HUDEP-2 (cell line): ENCODE measurements at regions not wholly inside any gene's neighbourhood (a gene's known extent, or its start where the extent isn't known, plus 50 kb on each side); places are given as distances from the start of the nearest gene placed in this dataset.
A peak's percentile ranks its signal among the peaks of the same experiment; 100 is the strongest.
"Not testable (repeated sequence)": the region's sequence is repeated elsewhere in the genome, so short reads cannot be mapped to it uniquely, and the experiment has no call there.

Experiments
- DNase-seq, 76 experiments: peaks; one replicate each; lab custom pipeline; 2025; ENCODE audit not compliant: unreplicated experiment in 76 of 76; lab: John Stamatoyannopoulos, UW

DNA sequence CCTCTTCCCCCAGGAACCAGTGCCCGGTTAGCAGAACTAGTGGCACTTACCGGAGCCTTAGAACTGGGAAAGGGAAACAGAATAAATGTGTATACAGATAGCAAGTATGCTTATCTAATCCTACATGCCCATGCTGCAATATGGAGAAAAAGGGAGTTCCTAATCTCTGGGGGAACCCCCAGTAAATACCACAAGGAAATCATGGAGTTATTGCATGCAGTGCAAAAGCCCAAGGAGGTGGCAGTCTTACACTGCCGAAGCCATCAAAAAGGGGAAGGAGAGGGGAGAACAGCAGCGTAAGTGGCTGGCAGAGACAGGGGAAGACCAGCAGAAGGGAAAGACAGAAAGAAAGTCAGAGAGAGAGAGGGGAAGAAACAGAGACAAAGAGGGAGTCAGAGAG is 556.7 kb upstream of the SPRY2 start:
- DNase-seq: peak in 1 of 76 experiments; percentile 1

DNA sequence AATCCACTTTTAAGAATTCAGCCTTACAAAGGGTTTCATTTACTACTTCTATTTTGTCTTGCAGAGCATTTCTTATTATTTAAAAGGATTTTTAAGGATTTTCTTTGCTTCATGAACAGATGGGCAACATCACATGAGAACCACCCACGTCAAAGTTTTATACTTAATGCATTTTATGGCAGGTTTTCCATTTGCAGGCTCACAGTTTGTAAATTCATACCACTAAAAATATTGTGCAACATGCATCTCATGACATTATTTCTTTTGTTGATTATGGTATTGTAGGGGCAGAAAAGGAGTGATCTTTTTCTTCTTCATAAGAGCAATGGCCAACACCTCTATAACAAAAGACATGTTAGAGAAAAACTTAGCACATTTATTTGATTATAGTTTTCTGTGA is 554.0 kb upstream of the SPRY2 start:
- DNase-seq: no peak

DNA sequence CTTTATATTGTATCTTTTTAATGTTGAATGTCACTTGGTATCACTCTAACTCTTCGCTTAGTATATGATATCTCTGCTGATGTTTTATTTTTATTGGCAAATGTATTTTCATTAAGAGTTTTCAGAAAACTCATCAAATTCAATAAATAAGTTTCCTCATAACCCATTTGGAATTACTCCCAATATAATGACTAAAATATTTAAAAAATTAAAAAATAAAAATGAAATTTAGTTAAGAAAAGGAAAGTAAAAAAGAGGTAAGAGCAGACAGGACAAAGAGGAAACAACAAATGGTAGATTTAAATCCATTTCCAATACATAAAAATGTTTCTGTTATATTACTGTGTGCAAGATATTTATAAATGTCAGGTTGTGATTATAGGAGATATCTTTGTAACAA is 548.9 kb upstream of the SPRY2 start:
- no peak for DNase-seq

DNA sequence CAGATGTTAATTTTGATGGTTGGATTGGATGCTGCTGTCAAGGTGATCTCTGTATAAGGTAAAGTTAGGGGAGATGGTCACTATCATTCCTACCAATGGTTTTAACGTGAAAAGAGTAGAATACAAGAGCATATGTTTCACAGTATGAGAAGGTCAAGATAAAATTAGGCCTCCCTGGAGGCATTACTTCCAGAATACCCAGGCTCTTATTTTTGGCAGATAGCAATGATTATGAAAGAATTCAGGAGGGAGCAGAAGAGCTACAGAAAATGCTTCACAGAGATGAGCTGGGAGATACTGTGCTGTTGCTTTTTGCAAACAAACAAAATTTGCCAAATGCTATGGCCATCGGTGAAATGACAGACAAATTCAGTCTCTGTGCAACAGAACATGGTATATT is 547.5 kb upstream of the SPRY2 start:
- DNase-seq: no peak

DNA sequence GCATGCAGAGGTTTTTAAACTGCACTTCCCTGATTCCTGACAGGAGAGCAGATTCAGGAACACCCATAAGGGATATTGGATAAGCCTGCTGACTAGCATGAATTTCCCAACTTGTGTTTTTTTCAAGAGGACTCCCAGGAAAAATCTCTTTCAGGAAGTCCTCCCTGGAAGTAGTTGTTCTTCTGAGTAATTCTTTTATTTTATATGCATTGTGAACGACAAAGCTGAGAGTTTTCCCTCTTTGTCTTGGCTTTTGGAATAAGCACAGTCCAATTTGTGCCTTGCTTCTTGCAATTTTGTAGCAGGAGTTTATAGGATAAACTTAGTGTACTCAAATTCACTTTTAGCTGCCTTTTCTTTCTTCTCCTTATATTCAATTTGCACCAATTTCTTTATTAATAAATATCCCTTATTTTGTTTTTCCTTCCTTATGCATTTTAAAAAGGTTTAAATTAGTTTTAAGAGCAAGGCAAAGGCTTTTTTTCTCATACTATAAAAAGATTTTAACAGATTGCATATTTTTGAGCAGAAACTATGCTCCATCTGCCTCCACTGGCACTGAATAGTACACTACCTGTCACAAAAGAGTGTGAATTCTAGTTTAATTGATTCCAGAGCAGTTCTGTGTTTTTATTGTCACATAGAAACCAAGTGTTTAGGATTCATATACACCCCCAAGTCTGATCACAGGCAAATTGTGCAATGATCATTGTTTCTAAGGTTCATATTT is 543.3 kb upstream of the SPRY2 start:
- no peak for DNase-seq

DNA sequence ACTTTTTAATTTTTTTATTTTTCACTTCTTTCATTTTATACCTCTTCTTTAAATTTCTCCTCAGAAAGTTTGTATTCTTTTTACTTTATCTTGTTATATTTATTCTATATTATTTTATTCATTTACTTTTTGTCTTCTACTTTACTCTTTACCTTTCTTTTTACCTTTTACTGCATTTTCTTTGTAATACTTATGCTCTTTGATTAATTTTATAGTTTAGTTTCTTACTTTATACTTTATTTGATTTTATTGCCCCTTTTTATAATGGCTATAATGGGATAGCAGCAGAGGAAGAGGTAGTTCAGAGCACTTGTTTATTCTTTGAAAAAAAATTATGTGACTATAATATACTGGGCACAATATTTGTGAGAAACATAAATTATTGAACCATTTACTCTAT is 542.6 kb upstream of the SPRY2 start:
- DNase-seq: no peak

DNA sequence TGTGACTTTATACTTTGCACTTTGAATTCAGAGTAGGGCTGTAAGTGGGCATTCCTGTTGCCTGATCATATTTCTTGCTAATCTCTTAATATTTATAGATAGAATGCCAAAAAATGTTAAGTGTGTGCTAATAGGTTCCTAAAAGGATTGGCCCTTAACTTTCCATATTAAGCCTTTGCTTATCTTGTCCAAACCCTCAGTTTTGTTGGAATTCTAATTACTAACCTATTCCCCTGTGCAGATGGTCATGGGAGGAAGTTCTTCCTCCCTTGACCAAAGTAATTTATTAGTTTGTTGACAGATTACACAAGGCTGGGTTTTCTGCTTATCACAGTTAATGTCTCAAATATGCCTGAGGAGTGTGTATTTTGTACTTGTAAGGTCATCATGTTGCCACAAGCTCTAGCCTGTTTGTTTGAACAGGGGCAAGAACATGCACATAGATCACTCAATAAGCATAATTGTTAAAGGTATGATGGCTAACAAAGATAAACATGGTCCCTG is 541.1 kb upstream of the SPRY2 start:
- DNase-seq: no peak

DNA sequence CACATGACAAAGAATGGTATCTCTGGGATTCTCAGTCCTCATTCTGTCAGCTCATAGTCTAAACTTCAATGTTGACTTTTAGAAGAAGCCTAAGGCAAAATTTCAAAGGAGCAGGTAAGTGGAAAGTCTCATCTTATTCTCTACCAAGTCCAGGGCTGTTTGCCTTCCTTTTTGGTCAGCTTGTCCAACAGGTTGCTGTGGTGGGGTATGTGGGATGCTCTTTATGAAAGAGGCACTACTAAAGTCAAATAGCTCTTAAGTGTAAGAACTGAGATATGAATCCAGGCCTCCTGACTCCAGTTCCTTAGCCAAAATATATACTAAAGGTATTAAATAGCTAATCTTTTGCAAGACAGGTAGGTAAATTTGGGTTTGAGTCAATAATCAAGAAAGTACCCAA is 540.6 kb upstream of the SPRY2 start:
- no peak for DNase-seq

DNA sequence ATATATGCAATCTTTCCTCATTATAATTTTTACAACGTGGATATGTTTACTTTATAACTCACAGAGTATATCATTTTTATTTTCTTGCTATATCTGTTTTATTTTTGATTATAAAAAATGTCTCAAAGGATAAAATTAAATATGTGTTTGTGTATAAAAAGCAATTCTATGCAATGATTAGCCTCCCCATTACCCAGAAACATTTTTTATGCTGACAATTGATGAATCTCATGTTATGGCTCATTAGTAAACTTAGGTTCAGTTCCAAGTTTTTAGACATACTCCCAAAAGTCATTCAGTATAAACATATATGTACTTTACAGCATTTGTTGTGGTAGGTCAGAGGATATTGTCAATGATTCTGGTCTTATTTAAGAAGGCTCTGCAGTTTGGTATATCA is 540.1 kb upstream of the SPRY2 start:
- no peak for DNase-seq

DNA sequence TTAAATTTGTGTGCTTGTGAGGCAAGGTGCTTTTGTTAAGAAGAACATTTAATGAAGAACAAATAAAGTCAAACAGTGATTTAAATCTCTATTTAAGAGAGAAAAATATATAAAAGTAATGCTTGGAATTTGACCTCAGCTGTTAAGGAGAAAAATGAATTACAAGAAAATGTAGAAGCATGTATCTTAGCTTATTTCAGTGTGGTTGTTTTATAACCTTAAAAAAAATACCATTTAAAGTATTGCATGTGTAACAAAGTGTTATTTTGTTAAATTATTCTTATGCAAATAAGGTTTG is 537.0 kb upstream of the SPRY2 start:
- no peak for DNase-seq

DNA sequence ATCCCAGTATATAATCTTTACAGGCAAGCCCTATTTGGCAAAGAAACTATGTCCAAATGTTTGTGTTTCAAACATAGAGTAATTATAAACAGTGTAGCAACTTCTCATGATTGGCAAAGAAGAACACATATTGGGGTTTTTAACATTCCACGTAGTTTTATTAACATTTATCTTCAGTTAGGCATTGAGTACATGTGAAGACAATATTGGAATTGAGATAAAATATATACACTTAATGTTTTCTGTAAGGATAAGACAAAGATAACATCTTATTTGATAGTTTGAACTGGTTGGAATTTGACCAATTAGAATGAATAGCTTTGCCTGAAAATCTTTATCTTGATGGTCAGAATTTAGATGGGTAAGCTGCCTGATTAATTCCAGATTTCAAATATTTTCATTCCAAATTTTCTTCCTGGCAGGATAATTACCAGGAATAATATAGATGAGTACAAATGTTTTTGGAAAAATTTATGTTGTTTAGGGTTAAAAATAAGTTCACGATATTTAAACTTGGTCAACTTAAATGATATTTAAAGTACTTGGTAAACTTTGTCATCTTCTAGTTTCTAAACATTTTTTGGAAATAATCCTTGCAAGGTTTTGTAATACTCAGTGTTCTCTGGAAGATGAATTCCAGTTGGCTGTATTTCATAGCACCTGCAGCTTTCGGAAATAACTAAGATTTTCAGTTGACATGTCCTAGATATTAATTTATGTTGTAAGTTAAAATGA is 536.5 kb upstream of the SPRY2 start:
- no peak for DNase-seq

DNA sequence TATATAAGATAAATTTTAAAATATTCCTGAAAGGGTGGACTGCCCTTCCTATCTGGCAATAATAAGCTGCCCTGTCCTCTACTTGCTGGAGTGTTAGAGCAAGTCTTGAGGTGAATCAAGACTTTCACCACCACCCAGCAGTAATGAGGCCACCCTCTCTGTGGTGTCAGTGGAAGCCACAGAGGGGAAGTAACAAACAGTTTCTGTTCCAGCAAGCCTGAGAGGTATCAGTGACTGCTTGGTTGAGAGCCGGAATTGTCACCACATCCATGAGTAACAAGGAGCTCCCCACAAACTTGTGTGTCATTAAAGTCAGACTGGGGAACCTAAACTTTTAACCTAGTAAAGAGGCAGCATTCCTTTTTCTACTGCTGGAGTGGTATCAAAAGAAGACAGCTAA is 532.7 kb upstream of the SPRY2 start:
- DNase-seq: no peak

DNA sequence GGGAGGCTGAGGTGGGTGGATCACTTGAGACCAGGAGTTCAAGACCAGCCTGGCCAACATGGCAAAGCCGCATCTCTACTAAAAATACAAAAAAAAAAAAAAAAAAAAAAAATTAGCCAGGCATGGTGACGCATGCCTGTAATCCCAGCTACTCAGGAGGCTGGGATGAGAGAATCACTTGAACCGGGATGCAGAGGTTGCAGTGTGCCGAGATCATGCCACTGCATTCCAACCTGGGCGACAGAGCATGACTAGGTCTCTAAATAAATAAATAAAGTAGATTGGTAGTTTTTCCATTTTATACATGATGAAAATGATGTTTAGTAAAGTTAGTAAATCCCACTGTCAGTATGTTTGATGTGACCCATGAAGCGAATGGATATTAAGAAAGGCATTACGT is 531.0 kb upstream of the SPRY2 start:
- DNase-seq: not testable (repeated sequence)

DNA sequence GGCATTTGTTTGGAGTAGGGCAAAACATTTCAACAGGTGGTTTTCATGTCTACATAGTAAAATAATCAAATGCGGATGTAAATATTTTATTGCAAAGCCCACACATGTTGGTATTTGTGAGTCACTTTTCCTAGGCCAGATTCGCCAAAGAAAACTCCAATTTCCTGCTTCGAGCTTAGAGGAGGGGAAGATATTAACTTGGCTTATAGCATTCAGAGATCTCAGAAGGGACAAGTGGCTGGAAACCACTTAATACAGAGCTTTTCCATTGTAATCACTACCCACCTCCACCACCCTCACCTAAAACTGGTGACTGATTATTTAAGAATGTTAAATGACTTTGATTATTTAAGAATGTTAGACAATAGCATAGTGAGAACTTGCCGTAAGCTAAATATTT is 530.6 kb upstream of the SPRY2 start:
- no peak for DNase-seq

DNA sequence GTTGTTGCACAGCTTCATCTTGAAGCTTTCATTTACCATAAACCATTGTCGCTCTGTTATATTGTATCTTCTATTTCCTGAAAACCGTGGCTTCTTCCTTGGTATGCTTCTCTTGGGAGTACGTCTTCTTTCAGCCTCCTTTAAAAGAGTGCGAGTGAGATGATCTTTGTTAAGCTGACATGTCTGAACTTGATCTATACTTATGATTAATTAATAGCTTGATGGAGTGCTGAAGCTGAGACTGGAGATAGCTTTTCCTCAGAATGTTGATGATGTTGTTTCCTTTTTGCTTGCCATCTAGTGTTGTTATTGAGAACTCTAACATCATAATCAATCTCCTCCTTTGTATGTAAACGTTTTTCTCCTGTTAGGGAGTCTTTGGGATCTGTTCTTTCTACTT is 529.3 kb upstream of the SPRY2 start:
- no peak for DNase-seq

DNA sequence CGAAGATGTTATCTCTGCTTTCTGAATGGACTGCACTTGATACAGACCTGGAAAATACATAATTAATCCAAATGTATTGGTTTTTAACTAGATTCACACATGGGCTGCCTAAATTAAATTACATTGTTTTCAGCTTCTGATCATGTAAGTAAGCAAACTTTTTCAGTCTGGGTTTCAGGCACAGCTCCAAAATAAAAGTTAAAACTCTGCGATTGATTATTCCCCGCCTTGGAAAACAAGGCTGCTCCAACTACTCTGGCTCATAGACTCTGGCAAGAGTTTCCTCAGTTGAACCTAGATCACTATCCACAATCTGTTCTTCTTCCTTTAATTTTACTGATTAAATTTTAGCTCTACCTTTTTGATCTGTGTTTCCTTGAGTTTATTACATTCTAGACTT is 526.0 kb upstream of the SPRY2 start:
- DNase-seq: no peak

DNA sequence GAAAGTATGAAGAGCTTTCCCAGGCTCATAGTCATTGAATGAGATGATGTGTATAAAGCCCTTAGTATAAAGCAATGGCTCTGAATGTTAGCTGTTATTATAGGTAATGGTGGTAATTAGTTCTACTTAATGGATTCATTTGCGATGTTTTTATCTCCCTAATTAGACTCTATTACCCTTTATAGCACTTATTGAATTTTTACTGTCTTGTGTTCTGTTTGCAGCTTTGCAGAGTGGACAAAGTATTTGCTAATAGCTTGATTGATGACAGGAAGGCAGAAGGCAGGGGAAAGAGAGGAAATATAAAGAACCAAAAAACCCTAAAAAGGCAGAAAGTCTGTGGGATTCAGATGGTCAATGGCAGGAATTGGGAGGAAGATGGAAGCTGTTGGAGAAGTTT is 524.4 kb upstream of the SPRY2 start:
- DNase-seq: no peak

DNA sequence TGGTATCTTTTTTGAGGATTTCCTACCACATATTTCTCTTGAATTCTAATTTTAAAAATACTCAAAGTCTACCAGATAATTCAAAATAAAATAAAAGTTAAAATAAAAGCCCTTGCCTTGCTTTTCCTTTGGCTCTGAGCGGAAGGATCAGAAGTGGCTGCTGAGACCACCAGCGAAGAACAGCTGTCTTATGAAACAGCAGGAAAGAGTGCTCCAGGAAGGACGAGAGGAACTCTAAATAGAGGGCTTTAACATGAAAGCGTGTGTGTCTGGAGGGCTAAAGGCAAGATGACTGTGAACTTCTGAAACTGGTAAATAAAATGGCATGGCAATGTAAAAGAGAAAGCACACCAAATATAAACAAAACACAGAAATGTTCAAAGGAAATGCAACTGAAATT is 521.5 kb upstream of the SPRY2 start:
- no peak for DNase-seq

DNA sequence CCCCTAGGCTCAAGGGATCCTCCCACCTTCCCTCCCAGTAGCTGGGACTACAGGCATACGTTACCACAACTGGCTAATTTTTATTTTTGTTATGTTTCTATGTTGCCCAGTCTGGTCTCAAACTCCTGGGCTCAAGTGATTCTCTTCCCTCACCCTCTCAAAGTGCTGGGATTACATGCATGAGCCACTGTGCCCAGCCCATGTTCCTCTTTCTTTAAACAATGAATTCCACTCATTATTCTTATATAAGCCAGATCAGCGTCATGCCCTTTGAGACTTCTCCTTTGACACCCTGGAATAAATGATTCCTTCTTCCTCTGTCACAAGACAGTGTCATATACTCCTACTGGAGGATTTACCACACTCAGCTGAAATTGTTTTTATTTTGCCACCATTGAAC is 519.9 kb upstream of the SPRY2 start:
- no peak for DNase-seq

DNA sequence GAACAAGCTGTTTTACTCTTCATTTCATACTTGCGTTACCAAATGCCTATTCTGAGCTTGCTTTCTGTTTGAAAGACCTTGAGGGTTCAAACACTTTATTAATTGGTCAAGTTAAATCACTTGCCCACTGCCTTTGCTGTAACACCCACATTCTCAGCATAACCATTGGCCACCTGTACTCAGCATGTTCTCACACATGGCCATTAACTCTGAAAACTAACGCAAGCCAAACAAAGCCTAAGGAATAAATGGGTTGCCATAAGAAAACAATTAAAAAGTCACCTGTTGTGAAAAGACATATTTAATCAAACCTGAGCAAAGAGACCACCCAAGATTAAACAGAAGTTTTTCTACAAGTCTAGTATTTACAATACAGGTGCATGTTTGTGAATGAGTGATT is 517.2 kb upstream of the SPRY2 start:
- DNase-seq: no peak

DNA sequence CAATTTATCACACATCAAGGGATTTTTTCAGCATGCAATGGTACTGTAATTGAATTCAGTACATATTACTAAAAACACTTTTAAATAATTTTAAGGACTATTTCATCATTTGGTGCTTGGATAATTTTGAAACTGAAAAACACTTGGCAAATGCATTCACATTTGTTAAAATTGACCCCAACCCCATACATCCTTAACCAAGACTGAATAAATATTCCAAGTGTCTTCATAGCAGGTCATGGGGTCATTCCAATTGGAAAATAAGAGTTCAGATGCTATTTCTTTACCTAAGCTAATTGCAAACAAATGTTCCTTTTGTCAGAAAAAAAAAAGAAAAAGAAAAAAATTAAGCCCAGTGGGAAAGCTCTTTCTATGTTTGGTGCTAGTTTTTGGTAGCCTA is 516.4 kb upstream of the SPRY2 start:
- DNase-seq: no peak

DNA sequence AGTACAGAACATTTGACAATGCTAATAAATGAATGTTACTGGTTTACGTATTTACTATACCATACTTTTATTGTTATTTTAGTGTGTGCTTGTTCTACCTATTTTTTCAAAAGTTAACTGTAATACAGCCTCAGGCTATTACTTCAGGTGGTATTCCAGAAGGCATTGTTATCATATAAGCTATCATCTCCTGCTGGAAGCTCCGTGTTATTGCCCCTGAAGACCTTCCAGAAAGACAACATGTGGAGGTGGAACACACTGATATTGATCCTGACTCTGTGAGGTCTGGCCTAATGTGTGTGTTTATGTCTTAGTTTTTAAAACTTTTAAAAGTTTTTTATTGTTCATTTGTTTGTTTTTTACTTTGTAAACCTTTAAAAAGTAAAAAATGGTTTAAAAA is 509.8 kb upstream of the SPRY2 start:
- no peak for DNase-seq

DNA sequence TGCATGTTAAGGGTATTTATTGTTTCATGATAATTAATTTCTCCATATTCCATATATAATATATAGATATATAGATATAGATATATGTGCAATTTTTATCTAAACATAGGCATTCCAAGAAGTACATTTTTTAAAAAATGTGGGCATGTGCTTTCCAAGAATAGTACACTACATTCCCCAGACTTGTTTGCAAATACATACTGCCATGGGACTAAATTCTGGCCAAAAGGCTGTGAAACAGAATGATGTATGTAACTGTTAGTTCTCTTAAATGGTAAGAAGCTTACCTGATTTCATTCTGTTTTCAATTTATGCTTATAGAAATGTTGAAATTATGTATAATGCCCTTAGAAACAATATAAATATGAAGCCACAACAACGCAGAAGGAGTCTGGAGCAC is 503.2 kb upstream of the SPRY2 start:
- no peak for DNase-seq
